GM20000 (cell line): ENCODE measurements at regions not wholly inside any gene's neighbourhood (a gene's known extent, or its start where the extent isn't known, plus 50 kb on each side); places are given as distances from the start of the nearest gene placed in this dataset.

Experiments
- DNase-seq: peaks from one replicate; pipeline ENCODE4 v3.0.0; 2012; ENCODE audit warnings: low spot score
- CTCF ChIP-seq: IDR thresholded peaks from 2 replicates; pipeline ENCODE4 v1.5.1; 2012; ENCODE audit warnings: mild to moderate bottlenecking, control low read depth; ENCODE audit errors: extremely low read depth, missing control alignments

GRCh38 chr11:100573911-100574513 lies 113.1 kb upstream of the ARHGAP42 start:
- no peak for TF ChIP-seq CTCF
- no peak for DNase-seq

GRCh38 chr11:100574894-100575769 lies 112.0 kb upstream of the ARHGAP42 start:
- no peak for DNase-seq
- TF ChIP-seq CTCF, result no peak

- peak; percentile 35 for DNase-seq
- TF ChIP-seq CTCF, result peak; percentile 45
These were observed 111.0 kb upstream of the ARHGAP42 start for GRCh38 chr11:100575860-100576717.

- TF ChIP-seq CTCF, result no peak
- no peak for DNase-seq
These were observed 110.4 kb upstream of the ARHGAP42 start for GRCh38 chr11:100576718-100577021.

GRCh38 chr11:100578831-100579311 lies 108.2 kb upstream of the ARHGAP42 start:
- no peak for TF ChIP-seq CTCF
- DNase-seq, result no peak

- no peak for TF ChIP-seq CTCF
- DNase-seq, result no peak
These were observed 105.8 kb upstream of the ARHGAP42 start for GRCh38 chr11:100581318-100581717.
